Amniotic epithelial cell (primary cell): ENCODE measurements at regions not wholly inside any gene's neighbourhood (a gene's known extent, or its start where the extent isn't known, plus 50 kb on each side); places are given as distances from the start of the nearest gene placed in this dataset.

ENCODE experiments used
- DNase-seq: peaks from one replicate; pipeline ENCODE4 v3.0.0-alpha.2; 2010; ENCODE audit warnings: low read depth

- no peak for DNase-seq
These were observed 164.3 kb upstream of the MLN start for GRCh38 chr6:33967966-33968724.

- DNase-seq: no peak
These were observed 163.5 kb upstream of the MLN start for GRCh38 chr6:33967265-33967767.

- no peak for DNase-seq
These were observed 162.7 kb upstream of the MLN start for GRCh38 chr6:33966536-33966935.

- no peak for DNase-seq
These were observed 162.0 kb upstream of the MLN start for GRCh38 chr6:33965766-33966165.

- no peak for DNase-seq
These were observed 160.6 kb upstream of the MLN start for GRCh38 chr6:33964387-33964786.

GRCh38 chr6:33963136-33963750, 159.4 kb upstream of the MLN start:
- DNase-seq: no peak

GRCh38 chr6:33962246-33963027, 158.6 kb upstream of the MLN start:
- no peak for DNase-seq

- DNase-seq: no peak
These were observed 157.9 kb upstream of the MLN start for GRCh38 chr6:33961691-33962090.

GRCh38 chr6:33960345-33961313, 156.8 kb upstream of the MLN start:
- no peak for DNase-seq

- no peak for DNase-seq
These were observed 156.0 kb upstream of the MLN start for GRCh38 chr6:33959661-33960344.

- no peak for DNase-seq
These were observed 155.5 kb upstream of the MLN start for GRCh38 chr6:33959329-33959651.

GRCh38 chr6:33958526-33959328, 154.9 kb upstream of the MLN start:
- DNase-seq: no peak

GRCh38 chr6:33957892-33958525, 154.2 kb upstream of the MLN start:
- no peak for DNase-seq

- DNase-seq: no peak
These were observed 153.5 kb upstream of the MLN start for GRCh38 chr6:33957131-33957891.

- no peak for DNase-seq
These were observed 152.4 kb upstream of the MLN start for GRCh38 chr6:33956206-33956605.

- no peak for DNase-seq
These were observed 151.8 kb upstream of the MLN start for GRCh38 chr6:33955566-33955965.

- no peak for DNase-seq
These were observed 150.7 kb upstream of the MLN start for GRCh38 chr6:33954453-33954852.

- DNase-seq: no peak
These were observed 149.4 kb upstream of the MLN start for GRCh38 chr6:33953171-33953570.

GRCh38 chr6:33952016-33952415, 148.2 kb upstream of the MLN start:
- DNase-seq: no peak
